Endometrium (tissue), 2 donors: ENCODE measurements at regions not wholly inside any gene's neighbourhood (a gene's known extent, or its start where the extent isn't known, plus 50 kb on each side); places are given as distances from the start of the nearest gene placed in this dataset.

Source experiments
- FAIRE-seq: peaks from 2 replicates; lab custom pipeline; 2012; peaks lifted over from hg19 to GRCh38; lab: Jason Lieb, UNC
- donor health status: control.
- donor health status: control.

DNA sequence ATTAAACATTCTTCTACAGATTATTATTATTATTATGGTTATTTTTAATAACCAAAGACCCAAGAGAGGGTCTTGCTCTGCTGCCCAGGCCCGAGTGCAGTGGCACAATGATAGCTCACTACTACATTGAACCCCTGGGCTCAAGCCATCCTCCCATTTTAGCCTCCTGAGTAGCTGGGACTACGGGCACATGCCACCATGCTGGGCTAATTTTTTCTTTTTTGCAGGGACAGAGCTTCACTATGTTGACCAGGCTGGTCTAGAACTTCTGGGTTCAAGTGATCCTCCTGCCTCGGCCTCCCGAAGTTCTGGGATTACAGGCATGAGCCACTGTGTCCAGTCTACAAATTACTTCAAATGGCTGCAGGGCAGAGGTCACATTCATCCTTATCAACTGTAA, 179.8 kb downstream of the KCNRG start:
- FAIRE-seq: no peak

DNA sequence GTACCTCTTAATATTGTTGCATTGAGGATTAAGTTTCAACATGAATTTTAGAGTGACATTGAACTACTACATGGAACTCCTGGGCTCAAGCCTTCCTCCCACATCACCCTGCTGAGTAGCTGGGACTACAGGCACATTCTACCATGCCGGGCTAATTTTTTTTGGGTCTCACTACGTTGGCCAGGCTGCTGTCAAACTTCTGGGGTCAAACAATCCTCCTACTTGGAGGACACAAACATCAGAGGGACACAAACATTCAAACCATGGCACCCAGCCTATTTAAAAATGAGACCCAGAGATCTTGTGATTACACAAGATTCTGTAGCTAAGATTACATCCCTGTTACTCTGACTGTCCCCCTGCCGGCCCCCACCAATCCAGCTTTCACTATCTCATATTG, 180.9 kb downstream of the KCNRG start:
- FAIRE-seq: no peak

DNA sequence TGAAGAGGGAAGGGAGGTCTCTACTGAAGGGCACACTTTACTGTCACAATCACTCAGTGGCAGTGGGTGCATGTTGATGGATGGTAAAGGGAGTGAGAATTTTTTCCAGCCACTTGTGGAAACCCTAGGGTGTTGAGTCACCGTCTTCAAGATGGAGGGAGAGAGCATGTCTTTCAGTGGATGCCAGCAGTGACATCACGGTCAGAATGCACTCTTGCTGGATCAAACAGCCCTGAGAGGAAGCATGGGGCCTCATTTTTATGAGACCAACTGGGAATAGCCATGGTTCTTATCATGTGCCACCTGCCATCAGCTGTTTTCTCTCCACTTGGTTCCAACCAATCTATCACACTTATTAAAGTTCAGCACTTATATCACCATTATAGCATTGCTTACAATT, 182.5 kb downstream of the KCNRG start:
- FAIRE-seq: no peak

DNA sequence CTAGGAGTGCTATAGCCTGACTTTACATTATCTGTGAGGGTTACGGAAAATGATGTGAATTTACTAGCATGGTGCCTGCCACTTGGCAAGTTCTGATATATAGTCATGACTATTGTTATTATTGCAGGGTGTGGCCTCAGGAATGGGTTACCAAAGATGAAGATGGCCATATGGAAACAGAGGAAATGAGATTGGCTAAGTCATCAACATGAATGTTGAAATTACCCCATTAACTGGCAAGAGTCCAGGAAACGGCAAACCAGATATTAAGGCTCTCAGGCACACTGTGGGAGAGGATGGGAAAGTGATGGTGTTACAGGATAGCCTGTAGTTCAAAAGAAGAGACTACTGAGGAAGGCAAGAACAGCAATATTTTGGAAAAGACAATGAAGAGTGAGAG, 183.3 kb downstream of the KCNRG start:
- FAIRE-seq: no peak

DNA sequence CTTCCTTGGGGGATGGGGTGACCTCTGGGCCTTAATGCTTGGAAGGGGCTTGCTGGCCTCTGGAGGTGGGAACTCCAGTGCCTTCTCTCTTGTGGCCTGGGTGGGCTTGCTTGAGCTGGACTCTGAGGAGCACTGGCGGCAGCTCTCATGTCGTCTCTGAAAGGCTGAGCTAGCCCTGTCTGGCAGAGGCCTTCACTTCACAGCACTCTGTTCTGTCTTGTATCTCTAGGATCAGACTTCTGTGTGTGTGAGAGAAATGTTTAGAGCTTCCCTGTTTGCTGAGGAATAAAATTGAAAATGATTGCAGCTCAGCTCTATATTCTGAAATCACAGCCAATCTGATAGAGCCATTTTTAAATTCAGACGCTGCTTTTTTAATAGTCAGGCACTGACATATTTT, 185.3 kb downstream of the KCNRG start:
- no peak for FAIRE-seq

DNA sequence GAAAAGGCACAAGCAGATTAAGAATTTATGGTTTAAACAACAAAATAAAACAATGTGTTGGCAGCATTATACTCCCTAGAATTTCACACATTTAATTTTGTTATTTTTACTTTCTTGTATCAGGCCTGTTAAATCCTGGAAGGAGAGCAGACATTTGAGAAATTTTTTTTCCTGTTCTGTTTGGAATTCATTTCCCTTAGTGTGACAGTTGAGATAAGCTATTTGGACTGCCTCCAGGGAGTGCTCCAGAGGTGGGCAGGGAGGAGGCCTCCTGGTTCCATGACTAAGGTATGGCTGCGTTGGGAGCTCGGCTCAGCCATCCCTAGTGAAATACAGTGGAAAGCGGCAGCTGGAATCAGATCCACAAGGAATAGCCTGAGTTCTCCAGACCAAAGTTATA, 185.7 kb downstream of the KCNRG start:
- FAIRE-seq: peak; percentile 23

DNA sequence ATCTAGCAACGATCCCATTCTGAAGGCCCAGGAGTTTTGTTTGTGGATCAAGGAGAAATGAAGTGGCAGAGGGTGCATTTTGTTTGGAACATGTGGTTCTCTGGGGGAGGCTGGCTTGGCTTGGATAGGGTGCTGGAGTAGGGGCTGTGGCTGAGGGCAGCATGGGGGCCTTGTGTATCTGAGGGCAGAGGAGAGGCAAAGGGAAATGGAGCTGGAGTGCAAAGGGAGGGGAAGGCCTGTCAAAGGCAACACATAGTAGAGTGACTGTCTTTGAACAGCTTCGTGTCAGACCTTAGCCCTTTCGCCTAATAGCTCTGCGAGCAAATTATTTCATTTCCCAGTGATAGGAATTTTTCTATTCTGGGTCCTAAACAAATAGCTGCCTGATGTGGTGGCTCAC, 187.2 kb downstream of the KCNRG start:
- FAIRE-seq: no peak

DNA sequence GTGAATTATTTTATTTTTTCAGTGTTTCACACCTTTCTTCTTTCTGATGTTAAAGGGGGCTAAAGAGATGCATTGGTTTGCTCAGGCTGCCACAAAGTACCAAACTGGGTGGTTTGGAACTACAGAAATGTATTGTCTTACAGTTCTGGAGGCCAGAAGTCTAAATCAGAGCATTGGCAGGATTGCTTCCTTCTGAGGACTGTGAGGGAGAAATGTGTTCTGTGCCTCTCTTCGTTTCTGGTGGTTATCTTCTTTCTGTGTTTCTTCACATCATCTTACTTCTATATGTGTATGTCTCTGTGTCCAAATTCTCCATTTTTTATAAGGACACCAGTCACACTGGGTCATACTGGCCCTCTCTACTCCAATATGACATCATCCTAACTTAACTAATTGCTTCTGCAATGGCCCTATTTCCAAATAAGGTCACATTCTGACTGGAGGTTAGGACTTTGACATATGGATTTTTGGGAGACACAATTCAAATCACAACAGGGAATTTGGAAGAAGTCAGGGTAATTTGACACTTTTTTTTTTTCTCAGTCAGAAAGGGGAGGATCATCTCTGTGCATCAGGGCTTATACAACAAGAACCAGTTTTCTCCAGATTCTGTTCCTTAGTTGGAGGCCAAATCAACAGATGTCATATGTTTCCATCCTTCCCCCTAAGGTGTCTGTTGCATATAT, 188.2 kb downstream of the KCNRG start:
- no peak for FAIRE-seq

DNA sequence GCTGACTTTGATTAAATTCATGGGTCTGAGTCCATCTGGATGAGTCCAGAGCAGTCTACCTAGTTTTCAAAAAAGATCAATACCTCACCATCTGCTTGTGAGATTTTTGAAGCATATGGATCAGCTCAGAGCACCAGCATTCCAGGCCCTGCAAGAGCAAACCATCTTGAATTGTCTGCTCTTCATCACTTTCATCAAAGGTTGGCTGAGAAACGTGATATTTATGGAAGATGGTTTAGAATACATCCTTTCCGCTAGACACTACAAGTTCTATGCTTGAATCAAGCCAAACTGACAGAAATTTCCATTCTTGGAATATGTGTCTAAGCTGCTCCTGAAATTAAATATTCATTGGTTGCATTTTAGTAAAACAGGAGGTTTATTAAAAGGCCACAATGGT, 190.3 kb downstream of the KCNRG start:
- no peak for FAIRE-seq

DNA sequence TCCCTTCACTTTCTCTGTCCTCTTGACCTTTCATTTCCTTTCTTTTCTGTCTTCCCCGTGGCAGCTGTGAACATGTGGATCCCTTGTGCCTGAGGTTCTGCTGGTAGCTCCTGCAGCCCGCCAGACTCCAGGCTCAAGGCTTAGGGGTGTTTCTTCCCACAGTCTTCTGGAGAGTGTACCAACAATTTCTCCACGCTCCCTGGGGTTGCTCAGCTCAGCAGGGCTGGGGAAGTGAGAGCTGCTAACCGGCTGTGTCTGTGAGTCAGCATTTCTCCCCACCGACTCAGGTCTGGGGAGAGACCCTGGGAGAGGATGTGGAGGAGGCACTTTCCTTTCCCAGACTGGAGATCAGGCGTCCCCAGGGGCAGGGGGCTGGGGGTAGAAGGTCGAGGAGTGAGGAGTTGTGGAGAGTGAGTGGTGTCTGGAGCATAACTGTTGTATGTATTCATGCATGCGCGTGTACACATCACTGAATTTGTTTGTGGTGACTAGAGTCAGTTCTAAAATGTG, 193.6 kb downstream of the KCNRG start:
- FAIRE-seq: no peak

DNA sequence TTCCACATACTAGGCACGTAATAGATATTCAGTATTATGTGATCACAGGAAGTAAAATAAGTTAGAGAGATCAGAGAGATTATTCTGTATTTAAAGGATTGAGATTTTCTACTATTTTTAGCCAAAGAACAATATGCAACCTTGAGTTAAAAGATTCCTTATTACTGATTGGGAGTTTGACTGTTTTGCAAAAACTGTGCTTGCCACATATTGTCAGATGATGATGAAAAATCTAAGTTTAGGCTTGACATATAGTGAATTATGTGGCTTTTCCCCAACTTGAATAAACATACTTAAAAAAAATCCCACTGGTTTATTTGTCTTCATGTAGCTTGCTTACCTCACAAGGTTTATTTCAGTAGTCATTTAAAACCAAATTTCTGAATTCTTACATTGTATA, 194.4 kb downstream of the KCNRG start:
- no peak for FAIRE-seq

DNA sequence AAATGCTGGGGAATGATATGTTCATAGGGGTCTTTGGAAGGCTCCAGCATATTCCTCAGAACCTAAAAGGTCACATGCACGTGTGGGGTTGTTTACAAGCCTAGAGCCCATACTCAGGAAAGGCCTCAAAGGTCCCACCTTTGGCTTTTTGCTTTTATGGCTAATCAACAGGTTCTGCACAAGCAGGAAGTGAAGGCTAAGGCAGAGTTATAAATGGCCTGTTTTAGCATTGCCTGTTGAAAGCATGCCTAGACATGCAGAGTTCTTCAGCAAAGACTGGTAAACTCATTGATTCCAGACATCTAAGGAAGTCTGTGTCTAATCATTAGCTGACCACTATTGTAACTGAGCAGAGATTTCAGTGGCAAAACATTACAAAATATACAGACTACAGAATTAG, 198.3 kb downstream of the KCNRG start:
- FAIRE-seq: no peak

DNA sequence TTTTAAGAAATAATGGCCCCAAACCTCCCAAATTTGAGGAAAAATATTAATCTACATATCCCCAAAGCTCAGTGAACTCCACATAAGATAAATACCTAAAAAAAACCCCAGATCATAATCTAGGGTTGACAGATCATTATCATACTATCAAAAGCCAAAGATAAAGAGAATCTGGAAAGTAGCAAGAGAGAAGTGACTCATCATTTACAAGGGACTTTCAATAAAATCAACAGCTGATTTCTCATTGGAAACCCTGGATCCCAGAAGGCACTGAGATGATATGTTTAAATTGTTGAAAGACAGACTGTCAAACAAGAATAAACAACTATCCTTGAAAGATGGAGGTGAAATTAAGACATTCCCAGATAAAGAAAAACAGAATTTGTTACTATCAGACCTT, 199.3 kb downstream of the KCNRG start:
- FAIRE-seq: no peak

DNA sequence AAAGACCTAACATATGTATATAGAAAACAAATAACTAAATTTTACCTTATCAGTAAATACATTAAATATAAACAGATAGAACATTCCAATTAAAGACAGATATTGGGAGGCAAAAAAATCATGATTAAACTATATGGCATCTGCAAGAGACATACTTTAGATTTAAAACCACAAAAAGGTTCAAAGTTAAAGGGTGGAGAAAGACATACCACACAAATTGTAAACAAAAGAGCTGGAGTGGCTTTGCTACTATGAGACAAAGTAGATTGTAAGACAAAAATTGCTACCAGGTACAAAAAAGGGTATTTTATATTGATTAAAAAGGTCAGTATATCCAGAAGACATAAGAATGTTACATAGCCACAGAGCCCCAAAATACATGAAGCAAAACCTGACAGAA, 200.2 kb downstream of the KCNRG start:
- no peak for FAIRE-seq

DNA sequence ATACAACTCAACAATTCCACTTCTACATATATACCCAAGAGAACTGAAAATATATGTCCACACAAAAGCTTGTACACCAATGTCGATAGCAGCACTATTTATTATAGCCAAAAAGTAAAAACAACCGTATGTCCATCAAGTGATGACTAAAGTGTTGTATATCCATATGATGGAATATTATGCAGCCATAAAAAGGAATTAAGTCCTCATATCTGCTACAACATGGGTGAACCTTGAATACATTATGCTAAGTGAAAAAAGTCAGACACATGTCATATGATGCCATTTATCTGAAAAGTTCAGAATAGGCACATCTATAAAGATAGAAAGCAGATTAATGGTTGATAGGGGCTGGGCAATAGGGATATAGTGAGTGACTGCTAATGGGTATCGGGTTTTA, 204.5 kb downstream of the KCNRG start:
- no peak for FAIRE-seq

DNA sequence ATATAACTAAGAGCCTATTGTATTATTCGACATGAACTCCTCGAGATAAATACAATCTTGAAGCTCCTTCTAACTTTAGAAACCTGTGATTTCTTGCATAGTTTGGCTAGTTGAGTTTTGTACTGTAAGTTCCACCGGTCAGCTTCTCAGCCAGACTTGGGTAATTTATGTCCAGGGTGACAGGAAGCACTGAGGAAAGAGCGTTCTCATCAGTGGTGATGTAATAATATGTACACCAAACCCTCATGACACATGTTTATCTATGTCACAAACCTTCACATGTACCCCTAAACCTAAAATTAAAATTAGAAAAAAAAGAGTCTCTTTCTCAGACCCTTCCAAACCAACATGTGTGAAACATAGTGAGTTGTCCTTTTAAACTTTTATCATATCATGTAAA, 205.7 kb downstream of the KCNRG start:
- FAIRE-seq: no peak

DNA sequence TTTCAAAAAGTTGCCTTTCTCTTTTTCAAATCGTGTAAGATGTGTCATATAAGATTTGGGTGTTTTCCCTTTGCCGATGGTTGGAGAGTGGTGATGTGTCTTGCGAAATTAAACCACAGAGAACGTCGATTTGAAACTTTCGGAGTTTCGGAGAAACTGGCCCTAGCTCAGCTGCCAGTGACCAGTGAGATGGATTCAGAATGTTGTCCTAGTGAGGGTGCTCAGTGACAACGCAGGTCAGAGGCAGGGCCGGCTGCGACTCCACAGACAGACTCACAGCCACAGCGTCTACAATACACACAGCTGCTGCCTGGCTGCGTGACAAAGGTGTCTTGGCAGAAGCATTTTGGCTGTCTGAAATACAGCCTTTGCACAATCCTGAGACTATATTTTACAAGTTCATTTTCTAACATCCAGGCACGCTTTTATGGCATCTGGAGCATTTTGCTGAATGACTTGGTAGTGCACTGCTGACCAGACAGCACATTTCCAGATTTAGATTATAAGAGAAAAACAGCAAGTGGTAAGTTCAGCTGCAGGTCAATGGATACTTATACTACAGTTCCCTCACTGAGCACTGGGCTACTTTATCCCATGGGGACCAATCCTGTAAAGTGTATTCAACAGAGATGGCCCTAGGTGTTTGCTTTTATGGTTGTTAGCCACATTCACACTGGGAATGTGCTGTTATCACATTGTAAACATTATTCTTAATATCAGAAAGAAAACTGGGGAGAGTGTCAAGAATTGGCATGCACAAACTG, 207.5 kb downstream of the KCNRG start:
- FAIRE-seq: no peak

DNA sequence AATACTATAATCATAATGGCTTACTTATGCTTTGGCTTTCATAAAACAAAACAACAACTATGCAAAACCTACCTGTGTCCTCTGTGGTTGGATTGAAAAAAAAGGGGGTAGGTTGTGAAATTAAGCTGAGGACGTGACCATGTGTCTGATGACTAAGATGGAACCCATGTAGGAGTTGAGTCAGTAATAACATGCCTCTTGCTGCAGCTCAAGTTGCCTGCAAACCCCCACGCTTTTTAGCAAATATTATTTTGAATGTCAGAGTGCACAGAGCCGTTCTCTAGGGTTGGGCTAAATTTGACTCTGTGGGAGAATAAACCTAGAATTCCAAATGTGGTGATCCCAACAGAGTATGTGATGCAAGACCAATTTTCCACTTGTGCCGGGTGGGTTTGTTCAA, 209.3 kb downstream of the KCNRG start:
- no peak for FAIRE-seq

DNA sequence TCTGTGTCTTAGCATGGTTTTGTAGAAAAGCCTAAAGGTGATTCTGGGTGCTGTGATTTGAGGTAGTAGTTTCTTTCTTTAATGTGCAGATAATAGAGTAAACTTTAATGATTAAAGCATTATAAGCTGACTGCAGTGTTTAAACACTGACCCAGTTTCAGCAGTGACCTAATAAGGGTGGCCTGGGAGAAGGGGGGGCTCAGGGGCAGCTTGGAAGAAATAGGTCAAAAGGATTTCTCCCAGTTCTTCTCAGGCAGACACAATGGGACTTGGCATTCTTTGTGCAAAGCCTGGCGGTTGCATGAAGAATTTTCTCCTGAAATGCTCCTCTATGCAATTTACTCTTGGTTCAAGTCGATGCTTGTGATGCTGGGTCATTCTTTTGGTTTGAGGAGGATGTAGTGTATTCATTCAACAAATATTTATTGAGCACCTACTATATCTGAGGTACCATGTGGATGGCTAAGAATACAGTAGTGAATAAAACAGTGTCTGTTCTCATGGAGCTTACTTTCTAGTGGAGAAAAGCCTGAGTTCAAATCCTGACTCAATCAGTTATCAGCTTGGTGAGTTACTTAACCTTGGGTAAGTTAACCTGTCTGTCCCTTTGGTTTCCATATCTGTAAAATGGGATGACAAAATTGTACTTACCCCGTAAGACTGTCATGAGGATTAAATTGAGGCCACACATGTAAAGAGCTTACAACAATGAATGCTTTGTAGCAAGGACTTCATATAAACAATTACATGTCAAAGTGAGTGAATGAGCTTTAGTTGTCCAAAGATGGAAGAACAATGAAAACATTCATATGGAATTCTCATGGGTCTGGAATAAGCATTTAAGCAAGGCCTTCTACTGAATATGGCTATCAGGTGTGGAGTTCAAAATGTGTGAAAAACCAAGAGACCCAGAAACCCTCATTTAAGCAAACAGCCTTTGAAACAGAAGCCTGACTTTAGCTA, 210.2 kb downstream of the KCNRG start:
- FAIRE-seq: no peak

DNA sequence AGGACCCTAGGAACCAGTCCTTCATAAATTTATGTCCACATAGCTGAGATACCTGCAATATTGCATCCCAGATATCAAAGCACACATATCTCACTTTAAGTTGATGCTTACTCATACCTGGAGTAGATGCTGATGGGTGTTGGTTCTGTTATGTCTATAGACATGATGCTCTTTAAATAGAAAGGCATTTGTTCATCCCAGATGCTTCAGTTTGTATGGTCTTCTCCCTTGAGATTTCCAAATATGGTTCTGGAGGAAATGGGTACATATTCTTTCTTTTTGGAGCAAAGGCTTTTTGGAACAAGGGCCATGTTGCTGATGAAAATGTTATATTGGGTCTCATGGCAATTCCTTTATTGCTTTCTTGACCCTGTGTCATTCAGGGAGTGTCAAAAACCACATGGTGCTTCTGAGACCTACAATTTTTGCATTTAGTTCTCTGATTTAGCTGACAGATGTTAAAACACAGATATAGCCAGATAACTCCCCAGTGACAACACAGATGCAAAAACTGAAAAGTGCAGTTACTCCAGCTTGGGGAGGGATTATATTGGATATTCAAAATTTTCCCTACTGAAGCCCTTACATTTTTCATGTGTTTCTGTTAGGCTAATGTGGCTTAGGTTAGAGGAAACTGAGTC, 211.4 kb downstream of the KCNRG start:
- peak; percentile 70 for FAIRE-seq

DNA sequence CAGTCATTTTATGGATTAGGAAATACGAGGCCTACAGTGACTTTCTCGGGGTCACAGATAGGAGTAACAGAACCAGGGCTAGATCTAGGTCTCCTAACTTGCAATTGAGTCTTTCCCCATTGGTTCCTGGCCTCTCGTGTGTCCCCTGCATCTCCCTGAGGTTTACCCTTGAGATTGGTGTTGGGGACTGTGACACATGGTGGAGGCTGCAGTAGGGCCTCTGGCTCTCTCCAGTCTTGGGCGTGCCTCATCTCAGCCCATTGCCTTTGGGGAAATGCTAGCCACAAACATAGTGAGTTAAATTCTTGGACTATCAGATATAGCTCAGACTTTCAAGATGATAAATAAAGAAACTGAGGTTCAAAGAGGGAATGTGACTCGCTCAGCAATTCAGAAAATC, 212.1 kb downstream of the KCNRG start:
- FAIRE-seq: no peak

DNA sequence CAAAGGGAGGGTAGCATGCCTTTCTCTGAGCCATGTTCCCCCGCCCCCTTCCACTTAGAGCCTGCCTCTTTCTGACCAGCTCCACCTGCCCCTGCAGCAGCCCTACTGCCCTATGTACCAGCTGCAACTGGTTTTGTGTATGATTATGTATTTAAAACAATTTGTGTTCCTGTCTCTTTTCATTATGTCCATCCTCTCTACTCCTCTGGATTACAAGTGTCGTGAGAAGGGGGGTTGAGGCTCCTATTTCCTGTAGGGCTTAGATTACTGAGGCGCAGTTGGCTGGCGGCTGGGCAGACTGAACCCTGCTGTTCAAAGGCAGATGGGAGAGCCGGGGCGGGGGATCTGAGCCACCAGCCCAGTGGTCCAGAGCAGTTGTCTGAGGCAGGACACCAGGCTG, 213.3 kb downstream of the KCNRG start:
- no peak for FAIRE-seq
